Central memory CD8-positive, alpha-beta T cell (primary cell): ENCODE measurements at regions not wholly inside any gene's neighbourhood (a gene's known extent, or its start where the extent isn't known, plus 50 kb on each side); places are given as distances from the start of the nearest gene placed in this dataset.
A peak's percentile ranks its signal among the peaks of the same experiment; 100 is the strongest.

Experiments
- ATAC-seq: fragments of 150-1000 bp; cut with Tn5 transposase; replicated peaks from 2 replicates; pipeline ENCODE4 v1.10.0; 2022; ENCODE audit warnings: mild to moderate bottlenecking, moderate FRiP score, moderate number of reproducible peaks; ENCODE audit not compliant: poor library complexity, severe bottlenecking; ENCODE audit errors: extremely low read depth
- DNase-seq, 2 donors: peaks; one replicate each; pipeline ENCODE4 v3.0.0; 2021; ENCODE audit warnings: low spot score in 2 of 2
- H3K27ac Mint-ChIP-seq: one replicate; pipeline ENCODE4 v1.8.0; 2022; ENCODE audit warnings: low read depth, mild to moderate bottlenecking, moderate library complexity, mixed read lengths
- H3K27me3 Mint-ChIP-seq: one replicate; pipeline ENCODE4 v1.8.0; 2022; ENCODE audit warnings: mixed read lengths
- H3K36me3 Mint-ChIP-seq: one replicate; pipeline ENCODE4 v1.8.0; 2022; ENCODE audit warnings: mild to moderate bottlenecking, moderate library complexity, mixed read lengths; ENCODE audit not compliant: insufficient read depth
- H3K4me1 Mint-ChIP-seq: one replicate; pipeline ENCODE4 v1.8.0; 2022; ENCODE audit warnings: mixed read lengths
- H3K4me3 Mint-ChIP-seq: one replicate; pipeline ENCODE4 v1.8.0; 2022; ENCODE audit warnings: mild to moderate bottlenecking, moderate library complexity, mixed read lengths
- H3K9me3 Mint-ChIP-seq: one replicate; pipeline ENCODE4 v1.8.0; 2022; ENCODE audit warnings: mixed read lengths

- no peak for ATAC-seq
- H3K9me3 Mint-ChIP-seq, result peaks cover 16% of the 10 kb centered on the region
- no peaks in the 10 kb centered on the region for H3K36me3 Mint-ChIP-seq
- H3K27me3 Mint-ChIP-seq, result no peaks in the 10 kb centered on the region
- H3K4me1 Mint-ChIP-seq, result no peaks in the 10 kb centered on the region
- no peak overlapping the region for H3K27ac Mint-ChIP-seq
- DNase-seq, result no peak
- no peak overlapping the region for H3K4me3 Mint-ChIP-seq
Measured at GRCh38 chr16:61596655-61597054, 439.6 kb downstream of the CDH8 start.

- Mint-ChIP-seq H3K4me3 (no peak overlapping the region), H3K27me3 (no peaks in the 10 kb centered on the region)
- ATAC-seq, result no peak
Measured at GRCh38 chr16:61595605-61596004, 440.6 kb downstream of the CDH8 start.

DNA sequence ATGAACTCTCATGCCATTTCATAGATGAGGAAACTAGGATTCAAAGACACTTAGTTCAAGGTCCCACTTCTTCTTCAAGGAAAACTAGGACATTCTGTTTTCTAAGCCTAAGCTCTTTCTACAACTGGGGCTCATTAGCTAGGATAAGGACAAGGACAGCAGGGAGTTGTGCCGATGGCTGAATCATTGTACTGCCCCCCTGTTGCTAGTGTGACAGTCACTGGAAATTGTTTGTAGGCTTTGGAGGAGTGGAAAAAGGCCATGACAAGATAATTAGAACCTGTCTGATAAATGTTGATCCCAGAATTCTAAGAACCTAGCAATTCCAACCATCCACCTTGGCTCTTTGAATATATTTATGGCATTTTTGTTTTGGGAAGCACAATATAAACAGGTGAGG lies 445.7 kb downstream of the CDH8 start:
- Mint-ChIP-seq H3K9me3 (peaks cover 28% of the 10 kb centered on the region), H3K4me1 (no peaks in the 10 kb centered on the region), H3K27ac (no peak overlapping the region), H3K27me3 (no peaks in the 10 kb centered on the region), H3K4me3 (no peak overlapping the region), H3K36me3 (no peaks in the 10 kb centered on the region)
- ATAC-seq (no peak), DNase-seq (no peak)

More at GRCh38 chr16:61595605-61596004, 440.6 kb downstream of the CDH8 start:
- Mint-ChIP-seq H3K4me1 (no peaks in the 10 kb centered on the region), H3K27ac (no peak overlapping the region), H3K36me3 (no peaks in the 10 kb centered on the region), H3K9me3 (peaks cover 16% of the 10 kb centered on the region)
- DNase-seq, result no peak

- no peak for ATAC-seq
- DNase-seq, result no peak
- no peaks in the 10 kb centered on the region for H3K27me3 Mint-ChIP-seq
- peaks cover 34% of the 10 kb centered on the region for H3K9me3 Mint-ChIP-seq
- H3K4me3 Mint-ChIP-seq, result no peak overlapping the region
- no peaks in the 10 kb centered on the region for H3K4me1 Mint-ChIP-seq
- H3K36me3 Mint-ChIP-seq, result no peaks in the 10 kb centered on the region
- no peak overlapping the region for H3K27ac Mint-ChIP-seq
Measured at GRCh38 chr16:61587526-61587925, 448.7 kb downstream of the CDH8 start.

GRCh38 chr16:61581417-61582046 lies 454.7 kb downstream of the CDH8 start:
- H3K27me3 Mint-ChIP-seq, result no peaks in the 10 kb centered on the region
- peaks cover 27% of the 10 kb centered on the region for H3K9me3 Mint-ChIP-seq
- DNase-seq (no peak), ATAC-seq (peak; percentile 24)
- H3K4me3 Mint-ChIP-seq, result no peak overlapping the region
- H3K36me3 Mint-ChIP-seq, result peaks cover 2% of the 10 kb centered on the region
- no peak overlapping the region for H3K27ac Mint-ChIP-seq
- no peaks in the 10 kb centered on the region for H3K4me1 Mint-ChIP-seq

DNA sequence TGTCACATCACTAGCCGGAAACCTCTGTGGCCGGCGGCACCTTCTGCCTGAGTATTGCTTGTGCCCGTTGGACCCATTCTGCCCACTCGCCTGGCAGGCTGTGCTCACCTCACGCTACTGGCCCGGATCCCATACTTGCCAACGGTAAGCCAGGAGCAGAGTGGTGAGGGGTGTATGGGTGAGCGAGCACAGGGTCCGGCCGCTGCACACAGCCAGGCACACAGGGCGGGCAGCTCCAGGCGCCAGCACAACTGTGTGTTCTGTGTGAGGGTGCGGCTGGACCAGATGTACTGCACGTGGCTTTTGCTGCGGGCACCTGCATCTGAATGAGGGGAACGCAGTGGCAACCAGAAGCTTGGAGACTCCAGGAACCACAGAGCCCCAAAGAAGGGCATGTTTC lies 455.7 kb downstream of the CDH8 start:
- Mint-ChIP-seq H3K27ac (no peak overlapping the region), H3K9me3 (peaks cover 34% of the 10 kb centered on the region), H3K36me3 (peaks cover 2% of the 10 kb centered on the region), H3K4me3 (no peak overlapping the region), H3K4me1 (no peaks in the 10 kb centered on the region), H3K27me3 (no peaks in the 10 kb centered on the region)
- ATAC-seq (no peak), DNase-seq (no peak)

GRCh38 chr16:61579195-61579594 lies 457.0 kb downstream of the CDH8 start:
- Mint-ChIP-seq H3K36me3 (peaks cover 2% of the 10 kb centered on the region), H3K4me3 (no peak overlapping the region), H3K27me3 (no peaks in the 10 kb centered on the region), H3K27ac (no peak overlapping the region), H3K4me1 (no peaks in the 10 kb centered on the region), H3K9me3 (peaks cover 37% of the 10 kb centered on the region)
- no peak for ATAC-seq
- DNase-seq, result no peak

- H3K36me3 Mint-ChIP-seq, result peaks cover 2% of the 10 kb centered on the region
- H3K4me3 Mint-ChIP-seq, result no peak overlapping the region
- H3K4me1 Mint-ChIP-seq, result no peaks in the 10 kb centered on the region
- H3K27ac Mint-ChIP-seq, result no peak overlapping the region
- no peaks in the 10 kb centered on the region for H3K27me3 Mint-ChIP-seq
- ATAC-seq (no peak), DNase-seq (no peak)
- H3K9me3 Mint-ChIP-seq, result peaks cover 53% of the 10 kb centered on the region
Measured at GRCh38 chr16:61576476-61576875, 459.8 kb downstream of the CDH8 start.

- H3K4me1 Mint-ChIP-seq, result no peaks in the 10 kb centered on the region
- no peaks in the 10 kb centered on the region for H3K27me3 Mint-ChIP-seq
- peaks cover 2% of the 10 kb centered on the region for H3K36me3 Mint-ChIP-seq
- H3K4me3 Mint-ChIP-seq, result no peak overlapping the region
- no peak overlapping the region for H3K27ac Mint-ChIP-seq
- peaks cover 56% of the 10 kb centered on the region for H3K9me3 Mint-ChIP-seq
- ATAC-seq (no peak), DNase-seq (no peak)
Measured at GRCh38 chr16:61575617-61576016, 460.6 kb downstream of the CDH8 start.

- Mint-ChIP-seq H3K27ac (no peak overlapping the region), H3K4me1 (no peaks in the 10 kb centered on the region), H3K9me3 (peaks cover 52% of the 10 kb centered on the region), H3K4me3 (no peak overlapping the region), H3K36me3 (no peaks in the 10 kb centered on the region), H3K27me3 (no peaks in the 10 kb centered on the region)
- DNase-seq, result no peak
- ATAC-seq, result no peak
Measured at GRCh38 chr16:61569028-61569427, 467.2 kb downstream of the CDH8 start.

- DNase-seq, result no peak
- Mint-ChIP-seq H3K4me1 (no peaks in the 10 kb centered on the region), H3K9me3 (peaks cover 47% of the 10 kb centered on the region), H3K27me3 (no peaks in the 10 kb centered on the region), H3K4me3 (no peak overlapping the region), H3K36me3 (no peaks in the 10 kb centered on the region), H3K27ac (no peak overlapping the region)
- ATAC-seq, result no peak
Measured at GRCh38 chr16:61564716-61565115, 471.5 kb downstream of the CDH8 start.

DNA sequence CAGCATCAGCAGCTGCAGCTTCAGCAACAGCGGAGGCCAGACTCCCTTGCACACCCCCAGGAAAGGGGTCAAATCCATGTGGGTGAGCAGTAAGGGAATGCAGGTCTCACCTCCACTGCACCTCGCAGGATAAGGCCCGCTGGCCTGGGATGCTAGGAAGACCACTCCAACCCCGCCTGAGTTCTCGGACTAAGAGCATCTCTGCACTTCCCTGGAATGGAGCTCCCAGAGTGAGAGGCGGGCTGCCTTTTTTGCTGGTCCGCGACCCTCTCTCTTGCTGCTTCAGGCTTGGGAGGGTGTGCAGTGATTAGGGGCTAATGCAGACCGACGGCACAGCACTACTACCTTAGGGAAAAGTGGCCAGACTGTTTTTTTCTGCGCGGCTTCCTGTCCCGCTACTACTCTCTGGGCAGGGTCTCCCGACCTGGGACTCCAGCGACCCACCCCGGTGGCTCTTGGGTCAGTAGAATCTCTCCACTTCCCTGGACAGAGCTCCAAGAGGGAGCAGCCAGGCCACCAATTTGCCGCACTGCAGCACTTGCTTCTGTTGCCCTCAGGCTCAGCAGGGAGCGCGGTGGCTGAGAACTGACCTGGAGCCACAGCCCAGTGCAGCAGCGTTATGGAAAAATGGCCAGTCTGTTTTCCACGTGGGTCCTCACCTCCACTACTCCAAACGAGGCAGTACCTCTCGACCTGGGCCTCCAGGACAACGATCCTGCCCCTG lies 480.4 kb downstream of the CDH8 start:
- no peak for DNase-seq
- Mint-ChIP-seq H3K27ac (no peak overlapping the region), H3K9me3 (peaks cover 7% of the 10 kb centered on the region)

DNA sequence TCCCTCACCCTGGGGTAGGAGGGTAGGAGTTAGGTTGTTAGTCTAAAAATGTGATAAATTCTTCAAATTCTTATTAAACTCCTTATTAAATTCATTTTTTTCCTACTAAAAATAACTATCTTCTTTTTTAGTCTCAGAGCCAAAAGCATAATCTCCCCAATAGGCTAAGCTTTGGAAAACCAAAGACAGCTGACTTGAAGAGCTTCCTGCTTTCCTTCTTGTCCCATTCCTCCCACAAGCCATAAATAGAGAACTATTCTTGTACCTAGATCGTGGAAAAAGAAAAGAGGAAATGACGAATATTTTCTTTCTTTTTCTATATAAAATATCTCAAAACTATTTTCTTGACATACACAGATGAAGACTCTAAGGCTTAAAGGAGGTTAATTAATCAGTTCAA lies 486.9 kb downstream of the CDH8 start:
- H3K9me3 Mint-ChIP-seq, result peaks cover 24% of the 10 kb centered on the region
- no peak for DNase-seq
- no peak for ATAC-seq

More for the DNA sequence above, 480.4 kb downstream of the CDH8 start:
- no peak overlapping the region for H3K4me3 Mint-ChIP-seq
- H3K27me3 Mint-ChIP-seq, result no peaks in the 10 kb centered on the region
- no peaks in the 10 kb centered on the region for H3K4me1 Mint-ChIP-seq
- no peaks in the 10 kb centered on the region for H3K36me3 Mint-ChIP-seq
- ATAC-seq, result no peak

More for the DNA sequence above, 486.9 kb downstream of the CDH8 start:
- Mint-ChIP-seq H3K4me1 (no peaks in the 10 kb centered on the region), H3K27ac (no peak overlapping the region), H3K27me3 (no peaks in the 10 kb centered on the region), H3K36me3 (no peaks in the 10 kb centered on the region), H3K4me3 (no peak overlapping the region)
